NCI-H2227 (cell line): ENCODE measurements at regions not wholly inside any gene's neighbourhood (a gene's known extent, or its start where the extent isn't known, plus 50 kb on each side); places are given as distances from the start of the nearest gene placed in this dataset.

Source experiments
- DNase-seq: peaks from one replicate; lab custom pipeline; 2025; ENCODE audit not compliant: unreplicated experiment; lab: John Stamatoyannopoulos, UW

DNA sequence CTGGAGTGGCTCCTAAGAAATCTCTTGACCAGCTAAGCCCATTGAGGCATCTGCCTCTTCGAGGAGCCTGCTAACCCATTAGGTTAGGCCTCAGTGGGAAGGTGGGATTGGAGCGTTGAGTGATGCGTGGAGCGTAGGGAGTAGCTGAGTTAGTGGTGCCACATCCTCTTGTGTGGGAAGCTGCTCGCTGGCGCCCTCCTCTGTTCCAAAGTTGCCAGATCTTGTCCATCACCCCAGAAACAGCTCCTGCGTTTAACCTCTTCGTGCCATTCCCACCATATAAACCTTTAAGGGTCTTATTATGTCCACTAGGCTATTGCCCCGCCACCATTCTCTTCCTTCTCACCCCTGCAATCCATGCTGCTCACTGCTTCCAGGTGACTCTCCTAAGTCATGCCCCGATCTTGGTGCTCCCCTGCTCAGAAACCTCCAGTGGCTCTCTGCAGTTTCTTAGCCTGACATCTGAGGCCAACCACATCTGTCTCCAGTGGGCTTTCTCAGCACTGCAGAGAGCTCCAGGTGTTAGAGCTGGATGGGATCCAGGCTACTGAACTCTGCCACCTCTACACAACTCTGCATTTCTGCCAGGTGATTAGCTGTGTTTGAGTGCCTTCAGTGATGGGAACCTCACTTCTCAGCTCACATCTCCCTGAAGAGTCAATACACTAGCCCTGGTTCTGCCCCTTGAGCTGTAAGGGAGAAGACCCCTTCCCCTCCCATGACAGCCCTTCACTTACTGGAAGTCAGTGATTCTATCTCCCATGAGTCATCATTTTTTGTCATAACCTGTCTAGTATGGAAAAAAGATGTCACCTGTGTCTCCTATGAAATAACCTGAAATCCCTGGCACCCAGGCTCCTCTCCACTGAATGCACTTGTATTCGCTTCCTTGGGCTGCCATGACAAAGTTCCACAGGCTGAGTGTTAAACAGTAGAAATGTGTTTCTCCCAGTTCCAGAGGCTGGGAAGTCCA is 65.0 kb upstream of the FGFR2 start:
- DNase-seq, result no peak

DNA sequence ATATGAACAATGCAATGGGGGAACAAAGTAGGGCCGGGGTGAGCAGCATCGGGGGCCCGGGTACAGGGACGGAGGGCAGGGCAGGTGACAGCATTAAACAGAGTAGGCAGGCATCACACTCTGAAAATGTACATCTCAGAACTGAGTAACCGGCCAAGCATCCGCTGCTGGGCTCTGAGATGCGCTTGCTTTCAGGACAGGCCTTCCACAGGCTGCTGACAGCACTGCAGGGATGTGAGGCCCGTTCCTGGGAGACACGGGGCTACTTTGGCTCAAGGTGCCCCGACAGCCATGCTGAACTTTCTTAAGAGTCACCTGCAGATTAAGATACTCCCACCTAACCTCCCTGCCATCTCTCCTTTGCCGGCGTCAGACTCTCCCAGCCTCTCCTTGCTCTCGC is 64.3 kb upstream of the FGFR2 start:
- no peak for DNase-seq

DNA sequence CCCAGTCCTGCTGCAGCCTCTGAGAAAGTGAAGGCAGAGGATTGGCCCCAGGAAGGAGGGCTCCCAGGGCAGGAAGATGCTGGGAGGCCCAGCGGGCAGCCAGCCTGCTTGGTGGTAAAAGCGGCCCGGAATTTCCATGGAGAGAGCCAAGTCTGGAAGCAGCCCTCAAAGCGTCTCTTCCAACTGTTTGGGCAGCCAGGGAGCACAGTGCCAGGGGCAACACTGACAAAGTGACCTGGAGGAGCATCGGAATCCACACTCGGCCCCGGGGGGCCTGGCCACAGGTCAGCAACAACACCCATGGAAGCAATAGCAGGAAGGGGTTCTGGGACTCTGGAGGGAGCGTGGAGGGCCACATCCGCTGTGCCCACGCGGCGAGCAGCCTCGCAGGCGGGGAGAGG is 63.2 kb upstream of the FGFR2 start:
- no peak for DNase-seq

DNA sequence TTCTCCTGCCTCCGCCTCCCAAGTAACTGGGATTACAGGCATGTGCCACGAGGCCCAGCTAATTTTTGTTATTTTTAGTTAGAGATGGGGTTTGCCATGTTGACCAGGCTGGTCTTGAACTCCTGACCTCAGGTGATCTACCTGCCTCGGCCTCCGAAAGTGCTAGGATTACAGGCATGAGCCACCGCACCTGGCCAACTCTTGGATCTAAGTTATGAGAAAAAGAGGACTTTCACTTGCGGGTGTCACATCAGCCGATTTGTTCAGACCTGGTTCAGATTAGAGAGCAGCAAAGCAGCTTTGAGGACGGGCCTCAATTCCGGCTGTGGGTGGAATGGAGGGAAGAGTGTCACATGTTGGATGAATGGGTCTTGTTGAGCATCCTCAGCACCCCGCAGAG is 61.0 kb upstream of the FGFR2 start:
- no peak for DNase-seq

DNA sequence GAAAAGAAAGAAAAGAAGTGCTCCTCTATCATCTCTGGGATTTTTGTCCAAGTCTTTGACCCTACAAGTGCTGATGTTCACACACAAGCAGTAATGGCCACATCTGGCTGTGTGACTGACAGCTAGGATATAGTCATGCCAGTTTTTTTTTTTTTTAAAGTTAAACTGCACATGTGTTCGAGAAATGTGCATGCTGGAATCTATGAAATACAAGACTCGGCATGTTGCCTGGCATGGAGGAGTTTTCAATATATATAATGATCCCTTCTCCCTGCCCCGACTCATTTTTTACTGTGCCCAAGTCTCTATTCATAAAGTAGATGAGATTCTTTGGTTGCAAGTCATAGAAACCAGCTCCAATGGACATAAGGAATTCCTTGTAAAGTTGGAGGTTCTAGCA is 60.4 kb upstream of the FGFR2 start:
- no peak for DNase-seq

DNA sequence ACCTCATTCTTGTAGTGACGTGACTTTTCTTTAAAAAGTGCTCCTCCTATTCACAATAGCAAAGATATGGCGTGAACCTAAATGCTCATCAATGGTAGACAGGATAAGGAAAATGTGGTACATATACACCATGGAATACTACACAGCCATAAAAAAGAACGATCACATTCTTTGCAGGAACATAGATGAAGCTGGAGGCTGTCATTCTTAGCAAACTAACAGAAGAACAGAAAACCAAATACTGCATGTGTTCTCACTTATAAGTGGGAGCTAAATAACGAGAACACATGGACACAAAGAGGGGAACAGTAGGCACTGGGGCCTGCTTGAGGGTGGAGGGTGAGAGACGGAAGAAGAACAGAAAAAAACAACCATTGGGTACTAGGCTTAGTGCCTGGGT is 59.9 kb upstream of the FGFR2 start:
- DNase-seq, result no peak

DNA sequence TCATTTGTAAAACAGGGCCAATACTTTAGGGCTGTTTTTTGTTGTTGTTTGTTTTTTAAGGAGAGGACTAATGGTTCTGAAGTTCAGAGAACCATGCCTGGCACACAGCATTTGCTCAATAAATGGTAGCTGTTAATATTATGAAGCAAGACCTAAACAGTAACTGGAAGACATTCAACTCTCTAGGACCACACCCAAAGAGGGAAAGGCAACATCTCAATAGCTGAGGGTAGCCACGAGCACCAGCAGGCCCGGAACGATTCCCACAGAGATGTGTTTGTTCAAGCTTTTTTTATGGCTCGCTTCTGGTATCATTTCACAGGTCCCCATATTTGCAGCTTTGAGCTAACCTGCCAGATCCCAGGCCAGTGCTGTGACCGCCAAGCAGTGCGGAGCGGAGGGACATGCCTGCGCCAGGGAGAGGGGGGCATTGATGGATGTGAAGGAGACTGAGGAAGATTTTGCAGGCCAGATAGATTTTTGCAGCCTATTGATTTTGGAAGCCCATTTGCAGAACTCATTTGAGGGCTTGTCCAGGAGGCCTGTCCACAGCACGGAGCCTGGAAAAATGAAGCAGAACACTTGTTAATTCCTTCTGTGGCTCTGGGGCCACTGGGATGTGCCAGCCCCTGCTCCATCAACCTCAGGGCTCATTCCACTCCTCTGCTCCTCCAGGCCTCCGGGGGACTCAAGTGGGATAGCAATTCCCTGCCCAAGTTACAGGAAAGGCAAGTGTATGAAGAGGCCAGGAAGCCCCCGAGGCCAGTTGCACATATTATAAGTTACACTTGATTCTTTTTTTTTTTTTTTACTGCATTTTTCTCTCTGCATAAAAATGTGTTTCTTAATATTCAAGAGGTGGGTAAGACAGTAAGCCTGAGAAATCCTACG is 57.3 kb upstream of the FGFR2 start:
- no peak for DNase-seq

DNA sequence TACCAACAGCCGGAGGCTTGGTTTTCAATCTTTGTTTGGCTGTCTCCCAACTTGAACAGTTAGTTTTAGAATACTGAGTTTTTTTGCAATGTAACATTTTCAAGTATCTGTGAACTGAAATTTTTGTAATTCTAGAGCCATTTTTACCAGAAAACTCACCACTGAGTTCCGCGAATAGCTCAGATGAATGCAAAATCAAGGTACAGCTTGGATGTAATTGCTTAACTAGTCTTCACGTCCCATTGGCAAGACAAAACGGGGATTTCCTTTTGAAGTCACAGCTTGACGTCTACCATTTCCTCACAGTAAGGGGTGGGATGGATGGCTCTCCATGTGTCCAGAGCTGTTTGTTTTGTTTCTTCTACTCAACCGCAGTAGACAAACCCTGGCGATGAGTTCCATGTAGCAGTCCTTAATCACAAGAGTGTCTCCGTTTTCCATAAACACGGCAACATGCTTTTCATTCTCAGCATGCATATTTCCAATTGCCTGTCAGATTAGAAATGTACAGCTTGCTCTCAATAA is 55.8 kb upstream of the FGFR2 start:
- no peak for DNase-seq

DNA sequence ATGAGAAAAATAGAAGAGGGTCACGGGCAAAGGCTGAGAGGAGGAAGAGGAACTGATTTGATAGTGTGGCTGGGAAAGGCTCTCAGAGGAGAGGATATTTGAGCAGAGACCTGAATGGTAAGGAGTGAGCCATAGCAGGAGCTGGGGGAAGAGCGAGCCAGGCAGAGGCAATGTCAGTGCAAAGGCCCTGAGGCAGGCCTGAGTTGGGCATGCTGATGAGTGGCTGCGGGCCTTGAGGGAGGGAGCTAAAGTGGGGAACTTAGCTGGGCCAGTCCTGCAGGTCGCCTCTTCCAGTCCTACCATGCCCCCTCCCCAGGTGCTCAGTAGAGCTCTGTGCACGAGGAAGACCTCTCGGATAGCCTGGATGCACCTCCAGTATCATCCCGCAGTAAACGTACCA is 55.4 kb upstream of the FGFR2 start:
- no peak for DNase-seq

DNA sequence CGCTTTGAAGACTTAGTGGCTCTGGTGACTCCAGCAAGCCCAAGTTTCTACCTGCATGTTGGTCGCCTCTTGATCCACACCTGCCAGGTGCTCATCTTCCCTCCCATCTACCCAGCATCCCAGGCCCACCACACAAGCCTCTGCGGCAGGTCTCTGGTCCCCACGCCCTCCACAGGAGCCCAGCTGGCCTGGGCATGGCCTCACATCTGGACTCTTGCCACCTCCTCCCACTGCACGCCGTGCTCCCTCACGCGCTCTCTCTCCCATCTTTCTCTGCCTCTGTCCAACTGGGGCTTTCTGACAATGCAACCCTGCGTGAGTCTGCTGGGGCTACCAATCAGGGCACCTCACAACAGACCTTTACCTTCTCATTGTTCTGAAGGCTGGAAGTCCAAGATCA is 50.2 kb upstream of the FGFR2 start:
- DNase-seq, result no peak

DNA sequence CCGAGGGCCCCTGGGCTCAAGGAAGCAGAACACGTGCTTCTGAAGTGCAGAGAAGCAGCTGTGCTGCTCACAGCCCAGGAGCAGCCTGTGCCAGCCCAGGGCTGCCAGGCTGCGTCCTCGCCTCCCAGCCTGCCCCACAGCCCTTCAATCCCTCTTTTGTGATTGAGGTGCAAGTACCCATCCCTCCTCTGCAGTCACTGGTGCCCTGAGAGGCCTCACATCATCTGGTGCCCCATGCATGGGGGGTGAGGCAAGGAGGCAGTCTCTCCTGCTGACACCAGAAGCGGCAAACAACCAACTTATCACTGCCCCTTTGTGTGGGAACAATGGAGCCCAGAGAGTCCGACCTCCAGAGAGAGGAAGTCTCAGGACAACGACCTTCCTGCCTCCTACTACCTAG is 49.8 kb upstream of the FGFR2 start:
- DNase-seq, result no peak
